Left ventricle myocardium inferior (tissue), 1 donor: ENCODE measurements at regions not wholly inside any gene's neighbourhood (a gene's known extent, or its start where the extent isn't known, plus 50 kb on each side); places are given as distances from the start of the nearest gene placed in this dataset.

Source experiments
- DNase-seq: peaks from one replicate; pipeline ENCODE4 v3.0.0-alpha.2; 2020
- H3K27ac ChIP-seq: fragments of 200-600 bp; replicated peaks from 2 replicates; pipeline ENCODE4 v1.8.0; 2021
- H3K27me3 ChIP-seq: fragments of 200-600 bp; 2 replicates; pipeline ENCODE4 v1.8.0; 2021; ENCODE audit warnings: low read depth
- H3K36me3 ChIP-seq: fragments of 200-600 bp; 2 replicates; pipeline ENCODE4 v1.8.0; 2021
- H3K4me1 ChIP-seq: fragments of 200-600 bp; 2 replicates; pipeline ENCODE4 v1.8.0; 2021
- H3K4me3 ChIP-seq: fragments of 200-600 bp; 2 replicates; pipeline ENCODE4 v1.8.0; 2021; ENCODE audit warnings: mild to moderate bottlenecking, moderate library complexity
- H3K9me3 ChIP-seq: fragments of 200-600 bp; replicated peaks from 2 replicates; pipeline ENCODE4 v1.8.0; 2021
- CTCF ChIP-seq: fragments of 200-600 bp; IDR thresholded peaks from 2 replicates; pipeline ENCODE4 v1.8.0; 2021; ENCODE audit warnings: antibody characterized with exemption, mild to moderate bottlenecking, borderline replicate concordance
- intact Hi-C: fragments of 100-400 bp; cut with micrococcal nuclease; formaldehyde crosslinking; loops from one replicate; pipeline ENCODE4 v1.11.0; 2022
- donor health status: DM: no; HTN: yes; CAD: no; lungs with severe emphysema.

- H3K27me3 ChIP-seq, result no peaks in the 10 kb centered on the region
Measured at GRCh38 chrX:34999702-35000101, 57.1 kb downstream of the FAM47B start.

GRCh38 chrX:35006361-35006760, 63.8 kb downstream of the FAM47B start:
- Histone ChIP-seq H3K27ac (no peak overlapping the region), H3K4me1 (no peaks in the 10 kb centered on the region), H3K36me3 (no peaks in the 10 kb centered on the region), H3K27me3 (no peaks in the 10 kb centered on the region), H3K9me3 (no peaks in the 10 kb centered on the region), H3K4me3 (no peak overlapping the region)
- DNase-seq, result no peak
- intact Hi-C loops, result no loop called here
- TF ChIP-seq CTCF, result no peak

More at GRCh38 chrX:34999702-35000101, 57.1 kb downstream of the FAM47B start:
- Histone ChIP-seq H3K27ac (no peak overlapping the region), H3K36me3 (no peaks in the 10 kb centered on the region), H3K9me3 (no peaks in the 10 kb centered on the region), H3K4me3 (no peak overlapping the region), H3K4me1 (no peaks in the 10 kb centered on the region)
- intact Hi-C loops, result no loop called here
- DNase-seq, result no peak
- no peak for TF ChIP-seq CTCF

GRCh38 chrX:35015621-35016020, 73.0 kb downstream of the FAM47B start:
- no peak for DNase-seq
- no peaks in the 10 kb centered on the region for H3K27me3 ChIP-seq
- H3K4me3 ChIP-seq, result no peak overlapping the region
- no peaks in the 10 kb centered on the region for H3K36me3 ChIP-seq
- TF ChIP-seq CTCF, result no peak
- H3K27ac ChIP-seq, result no peak overlapping the region
- intact Hi-C loops, result no loop called here
- peaks cover 9% of the 10 kb centered on the region for H3K9me3 ChIP-seq
- no peaks in the 10 kb centered on the region for H3K4me1 ChIP-seq

- Histone ChIP-seq H3K36me3 (no peaks in the 10 kb centered on the region), H3K27ac (no peak overlapping the region), H3K4me3 (no peak overlapping the region), H3K27me3 (no peaks in the 10 kb centered on the region), H3K9me3 (peaks cover 9% of the 10 kb centered on the region), H3K4me1 (no peaks in the 10 kb centered on the region)
- intact Hi-C loops, result no loop called here
- TF ChIP-seq CTCF, result no peak
- no peak for DNase-seq
Measured at GRCh38 chrX:35016051-35016450, 73.5 kb downstream of the FAM47B start.

- DNase-seq, result no peak
- no peaks in the 10 kb centered on the region for H3K36me3 ChIP-seq
- H3K4me1 ChIP-seq, result no peaks in the 10 kb centered on the region
- H3K27ac ChIP-seq, result no peak overlapping the region
- peaks cover 9% of the 10 kb centered on the region for H3K9me3 ChIP-seq
- intact Hi-C loops, result no loop called here
- TF ChIP-seq CTCF, result no peak
- no peak overlapping the region for H3K4me3 ChIP-seq
- no peaks in the 10 kb centered on the region for H3K27me3 ChIP-seq
Measured at GRCh38 chrX:35017284-35017683, 74.7 kb downstream of the FAM47B start.

GRCh38 chrX:35023683-35024082, 81.1 kb downstream of the FAM47B start:
- no peaks in the 10 kb centered on the region for H3K9me3 ChIP-seq
- no peaks in the 10 kb centered on the region for H3K27me3 ChIP-seq
- H3K36me3 ChIP-seq, result no peaks in the 10 kb centered on the region
- intact Hi-C loops, result no loop called here
- no peak for TF ChIP-seq CTCF
- DNase-seq, result no peak
- no peak overlapping the region for H3K4me3 ChIP-seq
- H3K27ac ChIP-seq, result no peak overlapping the region
- no peaks in the 10 kb centered on the region for H3K4me1 ChIP-seq
